ENCODE measurements at regions not wholly inside any gene's neighbourhood (a gene's known extent, or its start where the extent isn't known, plus 50 kb on each side); places are given as distances from the start of the nearest gene placed in this dataset.
"Not testable (repeated sequence)": the region's sequence is repeated elsewhere in the genome, so short reads cannot be mapped to it uniquely, and the experiment has no call there.

GRCh38 chr14:35211067-35211466, 81.1 kb upstream of the PSMA6 start:
- Histone ChIP-seq H3K36me3 (no peaks in the 10 kb centered on the region), H3K4me3 (no peak overlapping the region), H3K27me3 (no peaks in the 10 kb centered on the region), H3K4me1 (no peaks in the 10 kb centered on the region), H3K9me3 (no peaks in the 10 kb centered on the region), H3K27ac (no peak overlapping the region)
- DNase-seq (ENCODE audit: low spot score in 2 of 2) = no peak
- TF ChIP-seq CTCF (IDR thresholded peaks at IDR 0.05) = no peak
- TF ChIP-seq POLR2A (IDR thresholded peaks at IDR 0.05) = no peak
- no peak for TF ChIP-seq POLR2AphosphoS5 (IDR thresholded peaks at IDR 0.05)
- intact Hi-C loops (cut with DNase I; ENCODE audit: low total_unique reads) = no loop called here

GRCh38 chr14:35212471-35213142, 79.6 kb upstream of the PSMA6 start:
- no peak overlapping the region for H3K27ac ChIP-seq
- no peak for TF ChIP-seq POLR2AphosphoS5 (IDR thresholded peaks at IDR 0.05)
- H3K27me3 ChIP-seq = no peaks in the 10 kb centered on the region
- intact Hi-C loops (cut with DNase I; ENCODE audit: low total_unique reads) = no loop called here
- no peak overlapping the region for H3K4me3 ChIP-seq
- no peak for DNase-seq (ENCODE audit: low spot score in 2 of 2)
- no peaks in the 10 kb centered on the region for H3K9me3 ChIP-seq
- H3K4me1 ChIP-seq = no peaks in the 10 kb centered on the region
- no peaks in the 10 kb centered on the region for H3K36me3 ChIP-seq

- intact Hi-C loops (cut with DNase I; ENCODE audit: low total_unique reads) = no loop called here
- Histone ChIP-seq H3K27me3 (no peaks in the 10 kb centered on the region), H3K9me3 (no peaks in the 10 kb centered on the region), H3K36me3 (no peaks in the 10 kb centered on the region), H3K27ac (no peak overlapping the region), H3K4me3 (no peak overlapping the region), H3K4me1 (no peaks in the 10 kb centered on the region)
- TF ChIP-seq POLR2A (IDR thresholded peaks at IDR 0.05) = no peak
- no peak for TF ChIP-seq CTCF (IDR thresholded peaks at IDR 0.05)
- no peak for TF ChIP-seq POLR2AphosphoS5 (IDR thresholded peaks at IDR 0.05)
- no peak for DNase-seq (ENCODE audit: low spot score in 2 of 2)
Observed at GRCh38 chr14:35213143-35213788, 78.9 kb upstream of the PSMA6 start.

- no peaks in the 10 kb centered on the region for H3K27me3 ChIP-seq
- H3K36me3 ChIP-seq = no peaks in the 10 kb centered on the region
- no peaks in the 10 kb centered on the region for H3K4me1 ChIP-seq
- no peak for DNase-seq (ENCODE audit: low spot score in 2 of 2)
- H3K4me3 ChIP-seq = no peak overlapping the region
- H3K27ac ChIP-seq = no peak overlapping the region
- no peak for TF ChIP-seq POLR2AphosphoS5 (IDR thresholded peaks at IDR 0.05)
- no peak for TF ChIP-seq CTCF (IDR thresholded peaks at IDR 0.05)
- TF ChIP-seq POLR2A (IDR thresholded peaks at IDR 0.05) = no peak
- no peaks in the 10 kb centered on the region for H3K9me3 ChIP-seq
- intact Hi-C loops (cut with DNase I; ENCODE audit: low total_unique reads) = no loop called here
Observed at GRCh38 chr14:35213869-35214387, 78.3 kb upstream of the PSMA6 start.

- H3K4me3 ChIP-seq; H3K27me3 ChIP-seq; H3K36me3 ChIP-seq; H3K9me3 ChIP-seq; intact Hi-C loops (cut with DNase I; ENCODE audit: low total_unique reads); DNase-seq (ENCODE audit: low spot score in 2 of 2); H3K4me1 ChIP-seq: not testable (repeated sequence)
- peak overlapping the region in 1 of 2 donors; percentile 4 for H3K27ac ChIP-seq
Observed at GRCh38 chr14:35214402-35214801, 77.8 kb upstream of the PSMA6 start.

- H3K9me3 ChIP-seq = no peaks in the 10 kb centered on the region
- TF ChIP-seq POLR2AphosphoS5 (IDR thresholded peaks at IDR 0.05) (no peak), CTCF (IDR thresholded peaks at IDR 0.05) (peak in 2 of 3 donors; percentile 12 to 40), POLR2A (IDR thresholded peaks at IDR 0.05) (no peak)
- H3K36me3 ChIP-seq = no peaks in the 10 kb centered on the region
- intact Hi-C loops (cut with DNase I; ENCODE audit: low total_unique reads) = no loop called here
- H3K4me3 ChIP-seq = no peak overlapping the region
- no peak overlapping the region for H3K27ac ChIP-seq
- H3K27me3 ChIP-seq = no peaks in the 10 kb centered on the region
- no peak for DNase-seq (ENCODE audit: low spot score in 2 of 2)
- no peaks in the 10 kb centered on the region for H3K4me1 ChIP-seq
Observed at GRCh38 chr14:35215110-35215813, 76.9 kb upstream of the PSMA6 start.

DNA sequence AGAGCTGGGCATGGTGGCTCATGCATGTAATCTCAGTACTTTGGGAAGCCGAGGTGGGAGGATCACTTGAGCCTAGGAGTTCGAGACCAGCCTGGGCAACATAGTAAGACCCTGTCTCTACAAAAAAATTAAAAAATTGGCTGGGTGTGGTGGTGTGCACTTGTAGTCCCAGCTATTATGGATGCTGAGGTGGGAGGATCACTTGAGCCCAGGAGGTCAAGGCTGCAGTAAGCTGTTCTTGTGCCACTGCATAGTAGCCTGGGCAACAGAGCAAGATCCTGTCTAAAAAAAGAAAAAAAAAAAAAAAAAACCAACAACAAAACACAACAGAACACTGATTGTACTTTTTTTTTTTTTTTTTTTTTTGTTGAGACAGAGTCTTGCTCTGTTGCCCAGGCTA, 74.0 kb upstream of the PSMA6 start:
- H3K4me3 ChIP-seq; H3K36me3 ChIP-seq; H3K9me3 ChIP-seq; H3K27me3 ChIP-seq; H3K27ac ChIP-seq; DNase-seq (ENCODE audit: low spot score in 2 of 2); H3K4me1 ChIP-seq; intact Hi-C loops (cut with DNase I; ENCODE audit: low total_unique reads): not testable (repeated sequence)

Measured in breast epithelium (tissue), 4 donors.